GM23248 (cell line): ENCODE measurements at regions not wholly inside any gene's neighbourhood (a gene's known extent, or its start where the extent isn't known, plus 50 kb on each side); places are given as distances from the start of the nearest gene placed in this dataset.

Experiments
- DNase-seq: peaks from one replicate; pipeline ENCODE4 v3.0.0-alpha.2; 2015
- H2AFZ ChIP-seq: fragments of 200-600 bp; sonication (generic); 2 replicates; pipeline ENCODE4 v1.6.1; 2016; ENCODE audit warnings: antibody characterized with exemption
- H3F3A ChIP-seq: fragments of 200-600 bp; sonication (generic); 2 replicates; pipeline ENCODE4 v1.6.1; 2016; ENCODE audit warnings: mild to moderate bottlenecking, antibody characterized with exemption, mixed run types; ENCODE audit not compliant: insufficient read depth
- H3K27ac ChIP-seq: fragments of 200-600 bp; sonication (generic); 2 replicates; pipeline ENCODE4 v1.5.1; 2016; ENCODE audit warnings: mild to moderate bottlenecking
- H3K27me3 ChIP-seq: fragments of 200-600 bp; sonication (generic); replicated peaks from 2 replicates; pipeline ENCODE4 v1.6.1; 2016; ENCODE audit warnings: mild to moderate bottlenecking; ENCODE audit not compliant: insufficient read depth
- H3K36me3 ChIP-seq: fragments of 200-600 bp; sonication (generic); 2 replicates; pipeline ENCODE4 v1.6.1; 2016; ENCODE audit warnings: low read depth, mild to moderate bottlenecking
- H3K4me1 ChIP-seq: fragments of 200-600 bp; sonication (generic); 2 replicates; pipeline ENCODE4 v1.6.1; 2016; ENCODE audit warnings: mild to moderate bottlenecking; ENCODE audit not compliant: insufficient read depth
- H3K4me2 ChIP-seq: fragments of 200-600 bp; sonication (generic); one replicate; pipeline ENCODE4 v1.6.1; 2016; ENCODE audit warnings: mild to moderate bottlenecking; ENCODE audit not compliant: unreplicated experiment
- H3K4me3 ChIP-seq: fragments of 200-600 bp; sonication (generic); 2 replicates; pipeline ENCODE4 v1.5.1; 2016; ENCODE audit warnings: mild to moderate bottlenecking
- H3K79me2 ChIP-seq: fragments of 200-600 bp; sonication (generic); 2 replicates; pipeline ENCODE4 v1.6.1; 2016; ENCODE audit warnings: mild to moderate bottlenecking; ENCODE audit not compliant: insufficient read depth
- H3K9ac ChIP-seq: fragments of 200-600 bp; sonication (generic); 2 replicates; pipeline ENCODE4 v1.6.1; 2016; ENCODE audit warnings: mild to moderate bottlenecking
- H3K9me2 ChIP-seq: fragments of 200-600 bp; sonication (generic); 2 replicates; pipeline ENCODE4 v1.6.1; 2016; ENCODE audit warnings: mixed run types, mild to moderate bottlenecking, moderate library complexity; ENCODE audit not compliant: insufficient read depth
- H3K9me3 ChIP-seq: fragments of 200-600 bp; sonication (generic); one replicate; pipeline ENCODE4 v1.6.1; 2017; ENCODE audit warnings: low read depth
- H4K20me1 ChIP-seq: fragments of 200-600 bp; sonication (generic); 2 replicates; pipeline ENCODE4 v1.6.0; 2016; ENCODE audit not compliant: insufficient read depth
- EZH2 ChIP-seq: fragments of 200-600 bp; sonication (generic); IDR thresholded peaks from 2 replicates; pipeline ENCODE4 v1.6.1; 2018; ENCODE audit warnings: antibody characterized with exemption, mild to moderate bottlenecking; ENCODE audit not compliant: insufficient read depth, poor library complexity, severe bottlenecking
- EZH2phosphoT487 ChIP-seq: fragments of 200-600 bp; sonication (generic); IDR thresholded peaks from 2 replicates; pipeline ENCODE4 v1.6.1; 2018; ENCODE audit warnings: antibody characterized with exemption, moderate library complexity, mild to moderate bottlenecking, low read depth; ENCODE audit not compliant: insufficient read depth
- WGBS, 2 experiments: methylation state at CpG; one replicate each; pipeline ENCODE4 v1.1.6; 2015 to 2017; ENCODE audit warnings: low lambda C conversion rate in 2 of 2, low coverage in 1 of 2; ENCODE audit errors: missing lambda C conversion rate in 2 of 2; 5-methylcytosine and 5-hydroxymethylcytosine counted together
- in situ Hi-C: fragments of 300-500 bp; cut with MboI; formaldehyde crosslinking; loops from 2 replicates; pipeline ENCODE4 v1.15.0; 2020

DNA sequence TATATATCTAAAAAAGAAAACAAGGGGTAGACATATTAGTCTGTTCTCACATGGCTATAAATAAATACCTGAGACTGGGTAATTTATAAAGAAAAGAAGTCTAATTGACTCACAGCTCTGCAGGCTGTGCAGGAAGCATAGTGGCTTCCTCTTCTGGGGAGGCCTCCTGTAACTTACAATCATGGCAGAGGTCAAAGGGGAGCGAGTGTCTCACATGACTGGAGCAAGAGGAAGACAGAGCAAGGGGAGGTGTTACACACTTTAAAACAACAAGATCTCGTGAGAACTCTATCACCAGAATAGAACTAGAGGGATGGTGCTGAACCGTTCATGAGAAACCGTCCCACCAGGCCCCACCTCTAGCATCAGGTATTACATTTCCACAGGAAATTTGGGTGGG lies 616.8 kb downstream of the TLE4 start:
- in situ Hi-C loops, result no loop called here
- no peaks in the 10 kb centered on the region for H3K27me3 ChIP-seq
- H3F3A ChIP-seq, result no peaks in the 10 kb centered on the region
- H3K4me2 ChIP-seq, result no peak overlapping the region
- no peak overlapping the region for H3K27ac ChIP-seq
- no peaks in the 10 kb centered on the region for H3K36me3 ChIP-seq
- no peak overlapping the region for H3K4me3 ChIP-seq
- 29 to 40% methylated on average over 4 of the region's 4 CpGs for WGBS, 2 experiments
- DNase-seq, result no peak
- no peaks in the 10 kb centered on the region for H3K9me2 ChIP-seq
- no peaks in the 10 kb centered on the region for H3K4me1 ChIP-seq
- no peaks in the 10 kb centered on the region for H3K79me2 ChIP-seq
- H3K9ac ChIP-seq, result no peak overlapping the region
- TF ChIP-seq EZH2phosphoT487 (no peak), EZH2 (no peak)
- H3K9me3 ChIP-seq, result no peaks in the 10 kb centered on the region
- no peaks in the 10 kb centered on the region for H4K20me1 ChIP-seq
- H2AFZ ChIP-seq, result no peak overlapping the region

DNA sequence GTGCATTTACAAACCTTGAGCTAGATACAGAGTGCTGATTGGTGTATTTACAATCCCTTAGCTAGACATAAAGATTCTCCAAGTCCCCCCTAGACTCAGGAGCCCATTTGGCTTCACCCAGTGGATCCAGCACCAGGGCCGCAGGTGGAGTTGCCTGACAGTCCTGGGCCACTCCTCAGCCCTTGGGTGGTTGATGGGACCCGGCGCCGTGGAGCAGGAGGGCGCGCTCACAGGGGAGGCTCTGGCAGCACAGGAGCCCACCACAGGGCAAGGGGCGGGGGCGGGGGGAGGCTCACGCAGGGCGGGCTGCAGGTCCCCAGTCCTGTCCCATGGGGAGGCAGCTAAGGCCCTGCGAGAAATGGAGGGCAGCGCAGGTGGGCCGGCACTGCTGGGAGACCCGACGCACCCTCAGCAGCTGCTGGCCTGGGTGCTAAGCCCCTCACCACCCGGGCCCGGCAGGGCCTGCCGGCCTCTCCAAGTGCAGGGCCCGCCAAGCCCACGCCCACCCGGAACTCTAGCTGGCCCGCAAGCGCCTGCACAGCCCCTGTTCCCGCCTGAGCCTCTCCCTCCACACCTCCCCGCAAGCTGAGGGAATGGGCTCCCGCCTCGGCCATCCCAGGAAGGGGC lies 613.5 kb downstream of the TLE4 start:
- H3K27ac ChIP-seq, result no peak overlapping the region
- no peak overlapping the region for H3K4me3 ChIP-seq
- WGBS, 2 experiments, result 54 to 81% methylated on average over 6 to 25 of the region's 27 CpGs
- H3K79me2 ChIP-seq, result no peaks in the 10 kb centered on the region
- no peak overlapping the region for H3K9ac ChIP-seq
- H2AFZ ChIP-seq, result no peak overlapping the region
- H3K4me1 ChIP-seq, result no peaks in the 10 kb centered on the region
- in situ Hi-C loops, result no loop called here
- no peaks in the 10 kb centered on the region for H4K20me1 ChIP-seq
- no peak overlapping the region for H3K4me2 ChIP-seq
- no peaks in the 10 kb centered on the region for H3K9me3 ChIP-seq
- H3F3A ChIP-seq, result no peaks in the 10 kb centered on the region
- no peaks in the 10 kb centered on the region for H3K36me3 ChIP-seq
- no peaks in the 10 kb centered on the region for H3K27me3 ChIP-seq
- DNase-seq, result no peak
- TF ChIP-seq EZH2 (no peak), EZH2phosphoT487 (no peak)
- no peaks in the 10 kb centered on the region; the same call in 1 of the 2 replicates for H3K9me2 ChIP-seq

DNA sequence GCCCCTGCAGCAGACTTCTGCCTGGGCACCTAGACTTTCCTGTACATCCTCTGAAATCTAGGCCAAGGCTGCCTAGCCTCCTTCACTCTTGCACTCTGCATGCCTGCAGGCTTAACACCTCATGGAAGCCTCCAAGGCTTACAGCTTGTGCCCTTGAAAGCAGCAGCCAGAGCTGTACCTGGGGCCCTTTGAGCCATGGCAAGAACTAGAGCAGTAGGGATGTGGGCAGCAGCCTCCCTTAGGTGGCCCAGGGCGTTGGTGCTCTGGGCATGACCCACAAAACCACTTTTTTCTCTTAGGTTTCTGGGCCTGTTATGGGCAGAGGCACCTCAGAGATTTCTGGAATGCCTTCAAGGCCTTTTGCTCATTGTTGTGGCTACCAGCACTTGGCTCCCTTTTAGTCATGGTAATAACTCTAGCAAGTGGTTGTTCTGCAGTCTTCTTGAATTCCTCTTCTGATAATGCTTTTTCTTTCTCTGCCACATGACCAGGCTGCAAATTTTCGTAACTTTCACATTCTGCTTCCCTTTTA lies 606.2 kb downstream of the TLE4 start:
- no peak overlapping the region for H3K9ac ChIP-seq
- no peaks in the 10 kb centered on the region for H3K4me1 ChIP-seq
- H3K27me3 ChIP-seq, result no peaks in the 10 kb centered on the region
- H2AFZ ChIP-seq, result no peak overlapping the region
- no peaks in the 10 kb centered on the region; the same call in 1 of the 2 replicates for H3K9me2 ChIP-seq
- H3K9me3 ChIP-seq, result no peaks in the 10 kb centered on the region
- no peaks in the 10 kb centered on the region for H3K36me3 ChIP-seq
- no peak overlapping the region for H3K4me2 ChIP-seq
- 5 to 8% methylated on average over 2 of the region's 2 CpGs for WGBS, 2 experiments
- TF ChIP-seq EZH2phosphoT487 (no peak), EZH2 (no peak)
- no peak for DNase-seq
- H3K79me2 ChIP-seq, result no peaks in the 10 kb centered on the region
- H3F3A ChIP-seq, result no peaks in the 10 kb centered on the region
- in situ Hi-C loops, result no loop called here
- no peak overlapping the region for H3K4me3 ChIP-seq
- no peaks in the 10 kb centered on the region for H4K20me1 ChIP-seq
- H3K27ac ChIP-seq, result no peak overlapping the region

DNA sequence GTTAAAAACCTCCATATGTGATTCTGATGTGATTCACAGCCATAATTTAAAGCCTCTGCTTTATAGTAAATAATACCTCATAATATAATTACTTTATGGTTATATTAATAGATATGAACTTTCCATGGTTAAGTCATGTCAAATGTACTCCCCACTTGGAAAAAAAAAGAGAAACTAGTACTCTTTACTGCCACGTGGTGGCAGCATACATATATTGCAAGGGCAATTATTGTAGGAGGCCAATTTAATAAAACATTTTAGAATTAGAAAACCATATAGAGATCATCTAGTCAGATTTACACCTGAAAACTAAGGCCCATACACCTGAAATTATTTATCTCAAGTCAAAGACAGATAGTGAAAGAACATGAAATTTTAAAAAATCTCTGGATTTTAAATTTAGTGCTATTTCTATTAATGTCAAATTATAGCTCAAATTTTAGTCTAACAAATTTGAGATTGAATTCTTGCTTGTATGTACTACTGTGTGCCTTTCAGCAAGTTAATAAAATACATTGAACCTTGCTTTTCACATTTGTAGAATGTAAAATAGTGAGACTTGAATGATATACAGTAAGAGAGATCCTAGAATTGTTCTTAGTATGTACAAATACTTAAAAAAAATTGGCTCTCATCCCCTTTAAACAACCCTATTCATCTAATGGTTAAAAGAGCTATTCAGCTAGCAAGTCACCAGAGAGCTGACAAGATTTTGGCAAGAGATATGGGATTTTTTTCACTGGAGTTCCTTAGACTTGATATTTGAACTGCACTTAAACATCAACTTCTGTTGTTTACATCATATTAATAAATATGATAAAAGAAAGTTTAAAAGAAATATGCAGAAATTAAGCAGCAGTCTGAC lies 603.8 kb downstream of the TLE4 start:
- DNase-seq, result peak; percentile 69
- H3K4me1 ChIP-seq, result no peaks in the 10 kb centered on the region
- no peaks in the 10 kb centered on the region for H3K36me3 ChIP-seq
- H3K9ac ChIP-seq, result no peak overlapping the region
- no peak overlapping the region for H3K4me2 ChIP-seq
- no peak overlapping the region for H3K4me3 ChIP-seq
- no peaks in the 10 kb centered on the region for H3K79me2 ChIP-seq
- H3K9me2 ChIP-seq, result no peaks in the 10 kb centered on the region
- TF ChIP-seq EZH2, result no peak
- TF ChIP-seq EZH2phosphoT487, result no peak
- in situ Hi-C loops, result no loop called here
- no peaks in the 10 kb centered on the region for H4K20me1 ChIP-seq
- 0% methylated on average over 1 of the region's 1 CpG for WGBS, 2 experiments
- no peaks in the 10 kb centered on the region for H3F3A ChIP-seq
- H3K9me3 ChIP-seq, result no peaks in the 10 kb centered on the region
- no peak overlapping the region for H3K27ac ChIP-seq
- no peaks in the 10 kb centered on the region for H3K27me3 ChIP-seq
- H2AFZ ChIP-seq, result no peak overlapping the region
